GM12878 (cell line): ENCODE measurements at regions not wholly inside any gene's neighbourhood (a gene's known extent, or its start where the extent isn't known, plus 50 kb on each side); places are given as distances from the start of the nearest gene placed in this dataset.

Experiments used
- ATAC-seq: fragments of 200-7000 bp; cut with Tn5 transposase; 3 replicates; pipeline ENCODE4 v1.9.1; 2020; ENCODE audit warnings: mild to moderate bottlenecking, moderate library complexity
- BruUV-seq: library from RNA; stranded (reverse); fragments of 400-500 nt; replicated peaks from 2 replicates; lab custom pipeline; 2021; lab: Mats Ljungman, UMichigan
- CTCF ChIA-PET: fragments of 300-600 bp; sonication (Branson Sonifier 250); formaldehyde crosslinking; extraction: SDS; loops from one replicate; lab custom pipeline; 2021; ENCODE audit warnings: inconsistent platforms; lab: Yijun Ruan, JAX
- POLR2A ChIA-PET: fragments of 350-600 bp; formaldehyde crosslinking; extraction: SDS; loops from one replicate; lab custom pipeline; 2021; ENCODE audit warnings: inconsistent platforms; lab: Charles Lee
- RAD21 ChIA-PET: fragments of 300-600 bp; sonication (Branson Sonifier 250); formaldehyde crosslinking; loops from one replicate; lab custom pipeline; 2023; ENCODE audit warnings: antibody characterized with exemption; ENCODE audit not compliant: unreplicated experiment; lab: Charles Lee
- SMC1A ChIA-PET: fragments of 300-600 bp; sonication (Branson Sonifier 250); formaldehyde crosslinking; loops from one replicate; lab custom pipeline; 2023; ENCODE audit not compliant: unreplicated experiment, uncharacterized antibody; lab: Charles Lee
- DNase-seq: peaks from one replicate; pipeline ENCODE4 v3.0.0-alpha.2; 2011; ENCODE audit warnings: low read depth, low spot score
- FAIRE-seq: peaks from 3 replicates; lab custom pipeline; 2011; peaks lifted over from hg19 to GRCh38; lab: Jason Lieb, UNC
- H2AFZ ChIP-seq: 2 replicates; pipeline ENCODE4 v1.6.0; 2011; ENCODE audit warnings: low read depth, low read length, control low read depth; ENCODE audit not compliant: control insufficient read depth
- H3K27ac ChIP-seq: 2 replicates; pipeline ENCODE4 v1.5.1; 2011; ENCODE audit warnings: control low read depth; ENCODE audit not compliant: control insufficient read depth, insufficient read depth
- H3K27me3 ChIP-seq, 2 experiments: replicated peaks in 1 of 2; 2 replicates each; pipeline versions ENCODE4 v1.6.0 to v1.6.1; 2011; ENCODE audit warnings: low read length in 1 of 2; ENCODE audit not compliant: control insufficient read depth in 2 of 2, insufficient read depth in 2 of 2
- H3K36me3 ChIP-seq, 2 experiments: 2 replicates each; pipeline ENCODE4 v1.5.1; 2011; ENCODE audit warnings: low read length in 1 of 2; ENCODE audit not compliant: control insufficient read depth in 2 of 2, insufficient read depth in 2 of 2
- H3K4me1 ChIP-seq: 2 replicates; pipeline ENCODE4 v1.6.1; 2011; ENCODE audit warnings: mild to moderate bottlenecking, low read length, moderate library complexity, mixed read lengths; ENCODE audit not compliant: control insufficient read depth, insufficient read depth
- H3K4me2 ChIP-seq: 2 replicates; pipeline ENCODE4 v1.6.0; 2011; ENCODE audit warnings: control low read depth; ENCODE audit not compliant: control insufficient read depth, insufficient read depth
- H3K4me3 ChIP-seq: fragments of 200-600 bp; sonication (generic); 2 replicates; pipeline ENCODE4 v1.5.1; 2016
- H3K79me2 ChIP-seq: 2 replicates; pipeline ENCODE4 v1.6.0; 2011; ENCODE audit warnings: low read length; ENCODE audit not compliant: control insufficient read depth, insufficient read depth
- H3K9ac ChIP-seq: 2 replicates; pipeline ENCODE4 v1.8.0; 2011; ENCODE audit warnings: low read length, control low read depth, mixed read lengths; ENCODE audit not compliant: control insufficient read depth, insufficient read depth
- H3K9me3 ChIP-seq: replicated peaks from 3 replicates; pipeline ENCODE4 v1.5.1; 2011; ENCODE audit warnings: mild to moderate bottlenecking, low read length; ENCODE audit not compliant: control insufficient read depth, insufficient read depth
- H4K20me1 ChIP-seq: 2 replicates; pipeline ENCODE4 v1.6.0; 2011; ENCODE audit not compliant: control insufficient read depth, insufficient read depth
- CBX3 ChIP-seq: fragments of 200-600 bp; sonication (generic); IDR thresholded peaks from 2 replicates; pipeline ENCODE4 v1.6.1; 2016; ENCODE audit warnings: low read depth, borderline replicate concordance
- EGR1 ChIP-seq, 2 experiments: IDR thresholded peaks; 1 replicate in 1 of 2; 2 replicates in 1 of 2; pipeline ENCODE4 v1.6.1; 2011 to 2012; ENCODE audit warnings: low read depth in 2 of 2, low read length in 2 of 2, borderline replicate concordance in 1 of 2, mild to moderate bottlenecking in 1 of 2, moderate library complexity in 1 of 2
- ESRRA ChIP-seq: IDR thresholded peaks from 2 replicates; pipeline ENCODE4 v1.6.1; 2012; ENCODE audit warnings: mild to moderate bottlenecking, low read length, improper control_type of control experiment
- FOS ChIP-seq: IDR thresholded peaks from 3 replicates; pipeline ENCODE4 v1.6.1; 2011; ENCODE audit warnings: borderline replicate concordance; ENCODE audit not compliant: insufficient read length; ENCODE audit errors: extremely low read depth
- JUND ChIP-seq: IDR thresholded peaks from 2 replicates; pipeline ENCODE4 v1.6.1; 2012; ENCODE audit warnings: low read depth, mild to moderate bottlenecking, low read length, improper control_type of control experiment, moderate library complexity
- KDM1A ChIP-seq: fragments of 200-600 bp; sonication (generic); IDR thresholded peaks from 2 replicates; pipeline ENCODE4 v1.6.1; 2016; ENCODE audit warnings: borderline replicate concordance
- KLF5 ChIP-seq: fragments of 450-650 bp; IDR thresholded peaks from 2 replicates; pipeline ENCODE4 v1.6.1; 2014; ENCODE audit warnings: mild to moderate bottlenecking; ENCODE audit not compliant: partially characterized antibody
- NFYA ChIP-seq: IDR thresholded peaks from 2 replicates; pipeline ENCODE4 v1.6.1; 2011; ENCODE audit warnings: low read depth, mild to moderate bottlenecking, low read length, improper control_type of control experiment, borderline replicate concordance
- NFYB ChIP-seq: IDR thresholded peaks from 2 replicates; pipeline ENCODE4 v1.6.1; 2011; ENCODE audit warnings: low read depth, mild to moderate bottlenecking, low read length, improper control_type of control experiment, moderate library complexity; ENCODE audit not compliant: insufficient read depth
- PAX8 ChIP-seq: fragments of 450-650 bp; IDR thresholded peaks from 2 replicates; pipeline ENCODE4 v1.6.1; 2017; ENCODE audit warnings: mild to moderate bottlenecking, moderate library complexity
- POLR2A ChIP-seq: IDR thresholded peaks from 2 replicates; pipeline ENCODE4 v1.6.1; 2011; ENCODE audit warnings: low read depth, mild to moderate bottlenecking, low read length
- RFX5 ChIP-seq: IDR thresholded peaks from 2 replicates; pipeline ENCODE4 v1.6.1; 2011; ENCODE audit warnings: low read depth, low read length, improper control_type of control experiment
- SMC3 ChIP-seq: IDR thresholded peaks from 2 replicates; pipeline ENCODE4 v1.6.1; 2011; ENCODE audit warnings: low read length, improper control_type of control experiment, borderline replicate concordance
- TCF12 ChIP-seq: IDR thresholded peaks from 2 replicates; pipeline ENCODE4 v1.6.1; 2011; ENCODE audit warnings: low read depth, mild to moderate bottlenecking, low read length
- ZBED1 ChIP-seq: IDR thresholded peaks from 2 replicates; pipeline ENCODE4 v1.6.1; 2016; ENCODE audit warnings: borderline replicate concordance
- ZNF217 ChIP-seq: fragments of 450-650 bp; IDR thresholded peaks from 2 replicates; pipeline ENCODE4 v1.6.1; 2017; ENCODE audit warnings: antibody characterized with exemption, mild to moderate bottlenecking
- WGBS: methylation state at CpG from one replicate; pipeline ENCODE4 v1.1.6; 2016; ENCODE audit warnings: low lambda C conversion rate; ENCODE audit not compliant: insufficient replicate concordance, insufficient coverage; ENCODE audit errors: missing lambda C conversion rate; 5-methylcytosine and 5-hydroxymethylcytosine counted together
- in situ Hi-C: fragments of 300-500 bp; cut with MboI; formaldehyde crosslinking; loops from 9 replicates; pipeline ENCODE4 v1.14.3; 2018; ENCODE audit warnings: mixed read lengths
- intact Hi-C: fragments of 100-400 bp; cut with micrococcal nuclease; formaldehyde crosslinking; loops from one replicate; pipeline ENCODE4 v1.14.2; 2022; ENCODE audit not compliant: unreplicated experiment
- TF ChIP-seq, protein P1 (sequence below): IDR thresholded peaks from 2 replicates; pipeline ENCODE4 v1.6.1; 2012; ENCODE audit warnings: low read depth, low read length, improper control_type of control experiment
- TF ChIP-seq, protein P2 (sequence below): fragments of 450-650 bp; IDR thresholded peaks from 2 replicates; pipeline ENCODE4 v1.6.1; 2017; ENCODE audit warnings: low read depth, mild to moderate bottlenecking, moderate library complexity
- TF ChIP-seq, protein P3 (sequence below): IDR thresholded peaks from 2 replicates; pipeline ENCODE4 v1.6.1; 2011; ENCODE audit warnings: low read depth, mild to moderate bottlenecking, low read length, moderate library complexity, borderline replicate concordance; ENCODE audit errors: extremely low read depth

DNA sequence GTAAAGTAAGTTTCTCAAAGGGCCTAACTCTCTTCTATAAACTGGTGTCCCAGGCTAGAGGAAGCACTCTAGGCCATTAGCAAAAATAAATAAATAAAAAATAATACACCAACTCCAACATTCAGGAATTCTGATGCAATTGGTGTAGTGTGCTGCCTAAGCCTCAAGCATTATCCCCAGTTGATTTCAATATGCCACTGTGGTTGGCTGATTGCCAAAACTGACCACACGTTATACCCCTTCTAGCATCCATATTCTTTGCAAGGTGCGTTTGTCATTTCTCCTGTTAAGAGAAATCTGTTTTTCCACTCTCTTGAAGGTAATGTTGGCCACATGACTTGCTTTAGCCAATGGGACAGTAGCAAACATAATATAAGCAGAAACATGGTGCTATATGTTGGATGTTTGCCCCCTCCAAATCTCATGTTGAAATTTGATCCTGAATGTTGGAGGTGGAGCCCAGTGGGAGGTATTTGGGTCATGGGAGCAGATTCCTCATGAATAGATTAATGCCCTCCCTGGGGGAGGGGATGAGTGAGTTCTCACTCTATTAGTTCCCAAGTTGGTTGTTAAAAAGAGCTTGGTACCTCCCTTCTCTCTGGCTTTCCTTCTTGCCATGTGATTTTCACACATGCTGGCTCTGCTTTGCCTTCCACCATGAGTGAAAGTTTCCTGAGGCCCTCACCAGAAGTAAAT, 71.9 kb upstream of the PLCB4 start:
- ChIA-PET RAD21 (no interaction called here), POLR2A (no interaction called here), SMC1A (interaction anchor here (1.4 kb wide), 1 partner anchor 13 kb away, joined by 3 read pairs; no protein-coding TSS in a partner anchor), CTCF (no interaction called here)
- H3K4me3 ChIP-seq: no peak overlapping the region
- no peak overlapping the region for H2AFZ ChIP-seq
- intact Hi-C loops: no loop called here
- no peak overlapping the region for H3K9ac ChIP-seq
- H3K27me3 ChIP-seq: no peaks in the 10 kb centered on the region
- H3K79me2 ChIP-seq: no peaks in the 10 kb centered on the region
- no peaks in the 10 kb centered on the region for H3K36me3 ChIP-seq
- WGBS: 0% methylated on average over 2 of the region's 2 CpGs
- H3K4me2 ChIP-seq: no peak overlapping the region
- TF ChIP-seq ESRRA: no peak
- TF ChIP-seq, protein P1, sequence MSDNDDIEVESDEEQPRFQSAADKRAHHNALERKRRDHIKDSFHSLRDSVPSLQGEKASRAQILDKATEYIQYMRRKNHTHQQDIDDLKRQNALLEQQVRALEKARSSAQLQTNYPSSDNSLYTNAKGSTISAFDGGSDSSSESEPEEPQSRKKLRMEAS: no peak
- TF ChIP-seq KLF5: no peak
- TF ChIP-seq ZNF217: no peak
- no peak for TF ChIP-seq NFYA
- TF ChIP-seq FOS: no peak
- no peak for TF ChIP-seq JUND
- no peak for TF ChIP-seq NFYB
- TF ChIP-seq KDM1A: no peak
- TF ChIP-seq ZBED1: no peak
- TF ChIP-seq POLR2A: no peak
- TF ChIP-seq TCF12: no peak
- TF ChIP-seq, protein P2, sequence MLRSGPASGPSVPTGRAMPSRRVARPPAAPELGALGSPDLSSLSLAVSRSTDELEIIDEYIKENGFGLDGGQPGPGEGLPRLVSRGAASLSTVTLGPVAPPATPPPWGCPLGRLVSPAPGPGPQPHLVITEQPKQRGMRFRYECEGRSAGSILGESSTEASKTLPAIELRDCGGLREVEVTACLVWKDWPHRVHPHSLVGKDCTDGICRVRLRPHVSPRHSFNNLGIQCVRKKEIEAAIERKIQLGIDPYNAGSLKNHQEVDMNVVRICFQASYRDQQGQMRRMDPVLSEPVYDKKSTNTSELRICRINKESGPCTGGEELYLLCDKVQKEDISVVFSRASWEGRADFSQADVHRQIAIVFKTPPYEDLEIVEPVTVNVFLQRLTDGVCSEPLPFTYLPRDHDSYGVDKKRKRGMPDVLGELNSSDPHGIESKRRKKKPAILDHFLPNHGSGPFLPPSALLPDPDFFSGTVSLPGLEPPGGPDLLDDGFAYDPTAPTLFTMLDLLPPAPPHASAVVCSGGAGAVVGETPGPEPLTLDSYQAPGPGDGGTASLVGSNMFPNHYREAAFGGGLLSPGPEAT: no peak
- no peak for TF ChIP-seq CBX3
- TF ChIP-seq EGR1 (IDR thresholded peaks at IDR 0.05; ENCODE audit: borderline replicate concordance in 1 of 2, low read depth in 2 of 2, low read length in 2 of 2): no peak
- TF ChIP-seq RFX5: no peak
- no peak for TF ChIP-seq SMC3
- TF ChIP-seq, protein P3, sequence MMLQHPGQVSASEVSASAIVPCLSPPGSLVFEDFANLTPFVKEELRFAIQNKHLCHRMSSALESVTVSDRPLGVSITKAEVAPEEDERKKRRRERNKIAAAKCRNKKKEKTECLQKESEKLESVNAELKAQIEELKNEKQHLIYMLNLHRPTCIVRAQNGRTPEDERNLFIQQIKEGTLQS: no peak
- no peak for TF ChIP-seq PAX8
- no peaks in the 10 kb centered on the region for H3K4me1 ChIP-seq
- FAIRE-seq (no peak), ATAC-seq (no peak), DNase-seq (no peak)
- no peak overlapping the region for H3K27ac ChIP-seq
- BruUV-seq: no TSS peak
- no peaks in the 10 kb centered on the region for H3K9me3 ChIP-seq
- in situ Hi-C loops: no loop called here
- no peaks in the 10 kb centered on the region for H4K20me1 ChIP-seq
